ENCODE measurements at regions not wholly inside any gene's neighbourhood (a gene's known extent, or its start where the extent isn't known, plus 50 kb on each side); places are given as distances from the start of the nearest gene placed in this dataset.

- no peaks in the 10 kb centered on the region for H3K27me3 ChIP-seq (replicated peaks; ENCODE audit: insufficient read depth)
- no peaks in the 10 kb centered on the region for H3K36me3 ChIP-seq
- no peak overlapping the region for H3K4me3 ChIP-seq
- TF ChIP-seq POLR2AphosphoS5 (IDR thresholded peaks at IDR 0.05) (no peak), POLR2A (IDR thresholded peaks at IDR 0.05) (no peak)
- TF ChIP-seq, protein P1, sequence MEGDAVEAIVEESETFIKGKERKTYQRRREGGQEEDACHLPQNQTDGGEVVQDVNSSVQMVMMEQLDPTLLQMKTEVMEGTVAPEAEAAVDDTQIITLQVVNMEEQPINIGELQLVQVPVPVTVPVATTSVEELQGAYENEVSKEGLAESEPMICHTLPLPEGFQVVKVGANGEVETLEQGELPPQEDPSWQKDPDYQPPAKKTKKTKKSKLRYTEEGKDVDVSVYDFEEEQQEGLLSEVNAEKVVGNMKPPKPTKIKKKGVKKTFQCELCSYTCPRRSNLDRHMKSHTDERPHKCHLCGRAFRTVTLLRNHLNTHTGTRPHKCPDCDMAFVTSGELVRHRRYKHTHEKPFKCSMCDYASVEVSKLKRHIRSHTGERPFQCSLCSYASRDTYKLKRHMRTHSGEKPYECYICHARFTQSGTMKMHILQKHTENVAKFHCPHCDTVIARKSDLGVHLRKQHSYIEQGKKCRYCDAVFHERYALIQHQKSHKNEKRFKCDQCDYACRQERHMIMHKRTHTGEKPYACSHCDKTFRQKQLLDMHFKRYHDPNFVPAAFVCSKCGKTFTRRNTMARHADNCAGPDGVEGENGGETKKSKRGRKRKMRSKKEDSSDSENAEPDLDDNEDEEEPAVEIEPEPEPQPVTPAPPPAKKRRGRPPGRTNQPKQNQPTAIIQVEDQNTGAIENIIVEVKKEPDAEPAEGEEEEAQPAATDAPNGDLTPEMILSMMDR (IDR thresholded peaks at IDR 0.05), result no peak
- H3K9me3 ChIP-seq, result no peaks in the 10 kb centered on the region
- H3K4me1 ChIP-seq (replicated peaks), result no peaks in the 10 kb centered on the region
- intact Hi-C loops (cut with DNase I), result no loop called here
- WGBS, result 78% methylated on average over 4 of the region's 4 CpGs
- H3K27ac ChIP-seq, result no peak overlapping the region
- no peak for DNase-seq (ENCODE audit: low spot score)
These were observed 154.2 kb upstream of the PARP11 start for GRCh38 chr12:4027412-4027811.

DNA sequence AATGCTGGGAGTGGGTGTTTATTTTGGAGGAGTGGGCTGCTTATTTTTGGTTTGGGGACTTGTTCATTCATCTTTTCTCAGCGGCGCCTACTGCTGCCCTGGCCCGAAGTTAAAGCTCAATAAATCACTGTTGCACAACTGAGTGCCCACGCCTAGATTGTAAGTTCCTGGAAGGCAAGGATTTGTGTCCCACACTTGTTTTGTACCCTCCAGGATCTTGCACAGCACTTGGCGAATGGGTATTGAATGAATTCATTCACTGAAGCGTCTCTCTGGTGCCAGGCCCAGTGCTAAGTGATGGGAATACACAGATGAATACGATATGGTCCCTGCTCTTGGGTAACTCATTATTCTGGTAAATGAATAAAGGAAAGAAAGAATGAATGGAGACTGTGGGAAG, 153.3 kb upstream of the PARP11 start:
- H3K36me3 ChIP-seq, result no peaks in the 10 kb centered on the region
- TF ChIP-seq POLR2AphosphoS5 (IDR thresholded peaks at IDR 0.05) (no peak), POLR2A (IDR thresholded peaks at IDR 0.05) (no peak)
- TF ChIP-seq, protein P1 (IDR thresholded peaks at IDR 0.05), result no peak
- intact Hi-C loops (cut with DNase I), result no loop called here
- no peak overlapping the region for H3K27ac ChIP-seq
- H3K27me3 ChIP-seq (replicated peaks; ENCODE audit: insufficient read depth), result no peaks in the 10 kb centered on the region
- DNase-seq (ENCODE audit: low spot score), result no peak
- H3K4me3 ChIP-seq, result no peak overlapping the region
- WGBS, result 88% methylated on average over 7 of the region's 7 CpGs
- H3K9me3 ChIP-seq, result no peaks in the 10 kb centered on the region
- no peaks in the 10 kb centered on the region for H3K4me1 ChIP-seq (replicated peaks)

- H3K4me1 ChIP-seq (replicated peaks), result no peaks in the 10 kb centered on the region
- no peaks in the 10 kb centered on the region for H3K9me3 ChIP-seq
- H3K27ac ChIP-seq, result no peak overlapping the region
- no peaks in the 10 kb centered on the region for H3K27me3 ChIP-seq (replicated peaks; ENCODE audit: insufficient read depth)
- intact Hi-C loops (cut with DNase I), result no loop called here
- TF ChIP-seq, protein P1 (IDR thresholded peaks at IDR 0.05), result no peak
- TF ChIP-seq POLR2A (IDR thresholded peaks at IDR 0.05) (no peak), POLR2AphosphoS5 (IDR thresholded peaks at IDR 0.05) (no peak)
- H3K36me3 ChIP-seq, result no peaks in the 10 kb centered on the region
- H3K4me3 ChIP-seq, result no peak overlapping the region
- DNase-seq (ENCODE audit: low spot score), result no peak
- WGBS, result 87% methylated on average over 10 of the region's 10 CpGs
These were observed 152.8 kb upstream of the PARP11 start for GRCh38 chr12:4026020-4026358.

GRCh38 chr12:4025181-4026019, 152.2 kb upstream of the PARP11 start:
- no peak overlapping the region for H3K27ac ChIP-seq
- H3K4me1 ChIP-seq (replicated peaks), result no peaks in the 10 kb centered on the region
- intact Hi-C loops (cut with DNase I), result no loop called here
- H3K27me3 ChIP-seq (replicated peaks; ENCODE audit: insufficient read depth), result no peaks in the 10 kb centered on the region
- TF ChIP-seq POLR2A (IDR thresholded peaks at IDR 0.05), result no peak
- H3K9me3 ChIP-seq, result no peaks in the 10 kb centered on the region
- H3K36me3 ChIP-seq, result no peaks in the 10 kb centered on the region
- 74% methylated on average over 20 of the region's 20 CpGs for WGBS
- H3K4me3 ChIP-seq, result no peak overlapping the region
- no peak for DNase-seq (ENCODE audit: low spot score)

DNA sequence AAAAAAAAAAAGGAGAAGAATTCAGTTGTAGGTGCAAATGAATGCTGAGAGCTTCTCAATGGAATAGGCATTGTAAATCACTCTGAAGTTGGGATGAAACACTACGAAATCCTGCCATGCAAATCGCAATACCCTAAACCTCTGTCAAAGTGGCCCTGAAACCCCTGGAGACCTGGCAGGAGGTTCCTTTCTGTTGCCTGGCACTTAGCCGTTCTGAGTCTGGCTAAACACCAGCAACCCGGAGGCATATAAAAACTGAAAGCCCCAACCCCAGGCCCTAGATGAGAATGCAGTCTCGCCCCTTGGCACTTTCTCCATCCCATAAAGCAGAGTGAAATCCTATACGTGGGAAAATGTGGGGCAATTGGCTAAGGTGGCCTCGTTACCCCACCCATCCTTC, 151.5 kb upstream of the PARP11 start:
- Histone ChIP-seq H3K36me3 (no peaks in the 10 kb centered on the region), H3K27me3 (replicated peaks; ENCODE audit: insufficient read depth) (no peaks in the 10 kb centered on the region), H3K9me3 (no peaks in the 10 kb centered on the region), H3K4me1 (replicated peaks) (no peaks in the 10 kb centered on the region), H3K4me3 (no peak overlapping the region), H3K27ac (no peak overlapping the region)
- TF ChIP-seq, protein P1 (IDR thresholded peaks at IDR 0.05), result no peak
- TF ChIP-seq POLR2AphosphoS5 (IDR thresholded peaks at IDR 0.05), result no peak
- TF ChIP-seq POLR2A (IDR thresholded peaks at IDR 0.05), result no peak
- DNase-seq (ENCODE audit: low spot score), result no peak
- WGBS, result 49% methylated on average over 7 of the region's 7 CpGs
- intact Hi-C loops (cut with DNase I), result no loop called here
